ENCODE measurements at regions not wholly inside any gene's neighbourhood (a gene's known extent, or its start where the extent isn't known, plus 50 kb on each side); places are given as distances from the start of the nearest gene placed in this dataset.

- ATAC-seq (no peak), DNase-seq (ENCODE audit: low spot score) (no peak)
These were observed 163.6 kb upstream of the HS3ST1 start for GRCh38 chr4:11592276-11592675.

- ATAC-seq (no peak), DNase-seq (ENCODE audit: low spot score) (no peak)
These were observed 161.4 kb upstream of the HS3ST1 start for GRCh38 chr4:11590132-11590531.

DNA sequence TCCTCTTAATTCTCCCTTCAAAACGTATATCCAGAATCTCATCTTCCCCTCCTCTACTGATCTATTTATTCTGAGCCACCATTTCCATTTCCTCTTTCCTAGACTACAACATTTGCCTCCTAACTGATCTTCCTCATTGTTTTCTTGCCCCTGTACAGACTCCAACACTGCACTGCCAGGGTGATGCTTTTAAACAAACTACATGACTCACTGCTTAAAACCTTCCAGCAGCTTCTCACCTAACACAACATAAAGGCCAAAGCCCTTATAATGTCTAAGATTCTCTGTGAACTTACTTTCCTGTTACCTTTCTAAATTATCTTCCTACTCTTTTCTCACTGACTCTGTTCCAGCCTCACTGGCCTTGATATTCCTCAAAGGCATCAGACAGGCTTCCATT is 161.0 kb upstream of the HS3ST1 start:
- ATAC-seq (no peak), DNase-seq (ENCODE audit: low spot score) (no peak)

- no peak for ATAC-seq
- no peak for DNase-seq (ENCODE audit: low spot score)
These were observed 159.1 kb upstream of the HS3ST1 start for GRCh38 chr4:11587797-11588196.

GRCh38 chr4:11585506-11585905 is 156.8 kb upstream of the HS3ST1 start:
- DNase-seq (ENCODE audit: low spot score) (no peak), ATAC-seq (no peak)

- DNase-seq (ENCODE audit: low spot score) (no peak), ATAC-seq (no peak)
These were observed 139.8 kb upstream of the HS3ST1 start for GRCh38 chr4:11568511-11568910.

GRCh38 chr4:11566444-11567022 is 137.8 kb upstream of the HS3ST1 start:
- ATAC-seq (no peak), DNase-seq (ENCODE audit: low spot score) (no peak)

- DNase-seq (ENCODE audit: low spot score), result no peak
- ATAC-seq, result no peak
These were observed 137.2 kb upstream of the HS3ST1 start for GRCh38 chr4:11565899-11566298.

DNA sequence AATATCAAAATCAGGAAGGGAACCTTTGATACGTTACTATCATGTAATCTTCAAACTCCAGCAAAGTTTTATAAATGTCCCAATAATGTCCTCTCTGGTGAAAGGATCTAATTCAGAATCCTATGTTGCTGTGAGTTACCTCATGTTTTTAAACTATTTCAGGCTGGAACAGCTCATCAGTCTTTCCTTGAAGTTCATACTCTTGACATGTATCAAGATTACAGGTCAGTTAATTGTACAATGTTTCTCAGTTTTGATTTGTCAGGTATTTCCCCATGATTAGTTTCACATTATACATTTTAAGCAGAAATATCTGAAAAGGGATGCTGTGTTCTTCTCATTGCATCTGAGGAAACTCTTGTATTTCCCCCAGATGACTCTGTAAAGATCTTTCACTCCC is 136.5 kb upstream of the HS3ST1 start:
- no peak for DNase-seq (ENCODE audit: low spot score)
- no peak for ATAC-seq

- no peak for ATAC-seq
- DNase-seq (ENCODE audit: low spot score), result no peak
These were observed 135.3 kb upstream of the HS3ST1 start for GRCh38 chr4:11564021-11564420.

DNA sequence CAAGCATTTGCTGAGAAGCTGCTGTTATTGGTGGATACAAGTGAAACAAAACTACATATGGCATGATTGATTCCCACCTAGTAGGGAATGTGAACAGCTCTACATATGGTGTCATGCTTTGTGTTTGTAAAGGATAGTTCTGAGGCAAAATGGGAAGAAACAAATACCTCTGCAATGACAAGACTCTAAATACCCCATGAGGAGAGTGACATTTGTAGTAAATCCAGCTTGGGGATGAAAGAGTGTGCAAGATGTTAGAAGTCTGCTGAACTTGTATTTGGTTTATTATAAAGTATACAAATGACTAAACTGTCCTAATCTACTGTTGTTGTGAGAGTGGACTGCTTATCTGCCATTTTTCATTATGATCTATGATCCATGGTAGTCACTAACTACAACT is 120.8 kb upstream of the HS3ST1 start:
- no peak for DNase-seq (ENCODE audit: low spot score)
- no peak for ATAC-seq

DNA sequence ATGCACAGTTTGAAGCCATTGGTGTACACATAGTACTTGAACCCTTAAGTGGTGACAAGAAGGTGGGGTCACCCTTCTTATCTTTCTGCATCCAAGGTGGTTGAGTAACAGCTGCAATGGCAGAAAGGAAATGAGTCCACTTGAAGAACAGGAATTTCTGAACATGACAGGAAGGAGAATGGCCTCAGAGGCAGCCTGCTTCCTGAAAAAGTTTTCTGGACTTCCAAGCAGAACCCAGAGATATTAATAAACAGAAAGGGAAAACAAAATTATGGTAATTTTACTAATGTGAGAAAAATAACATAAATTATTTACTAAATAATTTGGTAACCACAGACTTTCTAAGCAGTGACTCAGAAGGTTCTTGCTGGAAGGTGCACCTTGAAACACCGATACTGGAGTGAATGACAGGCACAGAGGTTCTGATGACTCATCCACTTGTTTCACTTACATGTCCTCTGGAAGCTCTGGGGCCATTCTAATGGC is 119.9 kb upstream of the HS3ST1 start:
- no peak for ATAC-seq
- no peak for DNase-seq (ENCODE audit: low spot score)

GRCh38 chr4:11546391-11547175 is 117.9 kb upstream of the HS3ST1 start:
- no peak for DNase-seq (ENCODE audit: low spot score)
- no peak for ATAC-seq

- ATAC-seq, result no peak
- DNase-seq (ENCODE audit: low spot score), result no peak
These were observed 117.0 kb upstream of the HS3ST1 start for GRCh38 chr4:11545651-11546050.

GRCh38 chr4:11544211-11544610 is 115.5 kb upstream of the HS3ST1 start:
- DNase-seq (ENCODE audit: low spot score) (no peak), ATAC-seq (no peak)

DNA sequence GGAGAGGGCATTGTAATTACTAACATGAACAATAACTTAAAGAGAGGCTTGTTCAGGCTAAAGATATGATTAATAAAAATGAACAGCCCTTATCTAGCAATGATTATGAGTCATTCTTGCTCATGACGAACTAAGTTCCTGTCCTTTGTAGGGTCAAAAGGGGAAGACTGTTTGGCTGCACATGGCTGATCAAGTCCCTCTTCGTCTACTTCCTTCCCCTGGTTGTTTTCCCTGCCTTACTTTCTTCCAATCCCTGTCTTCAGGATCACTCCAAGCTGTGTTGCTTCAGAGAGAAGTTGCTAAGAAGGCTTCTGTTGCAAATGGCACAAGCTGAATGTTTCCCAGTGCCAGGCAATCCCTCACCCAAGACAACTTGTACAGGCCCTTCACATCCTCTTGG is 115.0 kb upstream of the HS3ST1 start:
- DNase-seq (ENCODE audit: low spot score) (no peak), ATAC-seq (peak; percentile 55)

- DNase-seq (ENCODE audit: low spot score) (no peak), ATAC-seq (no peak)
These were observed 114.3 kb upstream of the HS3ST1 start for GRCh38 chr4:11542952-11543351.

- DNase-seq (ENCODE audit: low spot score) (no peak), ATAC-seq (no peak)
These were observed 109.2 kb upstream of the HS3ST1 start for GRCh38 chr4:11537846-11538245.

GRCh38 chr4:11535333-11535732 is 106.6 kb upstream of the HS3ST1 start:
- no peak for DNase-seq (ENCODE audit: low spot score)
- no peak for ATAC-seq

DNA sequence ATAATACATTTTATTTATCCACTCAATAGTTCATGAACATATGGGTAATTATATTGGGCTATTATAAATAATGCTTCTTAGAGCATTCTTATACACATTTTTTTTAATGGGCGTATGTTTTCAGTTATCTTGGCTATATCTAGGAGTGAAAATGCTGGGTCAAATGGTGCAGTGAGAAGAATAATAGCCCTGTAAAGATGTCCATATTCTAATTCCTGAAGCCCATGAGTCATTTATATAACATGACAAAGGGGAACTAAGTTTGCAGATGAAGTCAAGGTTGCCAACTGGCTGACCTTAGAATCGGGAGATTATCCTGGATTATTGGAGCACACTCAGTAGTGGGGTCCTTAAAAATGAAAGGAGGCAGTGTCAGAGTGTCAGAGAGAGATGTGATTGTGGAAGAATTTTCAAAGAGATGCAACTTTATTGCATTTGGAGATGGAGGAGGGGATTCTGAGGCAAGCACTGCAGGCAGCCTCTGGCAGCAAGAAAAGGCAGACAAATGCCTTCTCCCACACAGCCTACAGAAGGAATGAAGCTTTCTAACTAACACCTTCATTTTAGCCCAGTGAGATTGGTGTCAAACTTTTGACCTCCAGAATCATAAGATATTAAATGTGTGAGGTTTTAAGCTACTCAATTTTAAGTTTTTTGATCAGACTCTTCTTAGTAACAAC is 106.1 kb upstream of the HS3ST1 start:
- ATAC-seq (no peak), DNase-seq (ENCODE audit: low spot score) (no peak)

- ATAC-seq (no peak), DNase-seq (ENCODE audit: low spot score) (no peak)
These were observed 103.4 kb upstream of the HS3ST1 start for GRCh38 chr4:11532138-11532537.

- ATAC-seq (no peak), DNase-seq (ENCODE audit: low spot score) (no peak)
These were observed 101.0 kb upstream of the HS3ST1 start for GRCh38 chr4:11529625-11530201.
